ENCODE measurements at regions not wholly inside any gene's neighbourhood (a gene's known extent, or its start where the extent isn't known, plus 50 kb on each side); places are given as distances from the start of the nearest gene placed in this dataset.
"Not testable (repeated sequence)": the region's sequence is repeated elsewhere in the genome, so short reads cannot be mapped to it uniquely, and the experiment has no call there.

- H3K4me3 ChIP-seq (ENCODE audit: insufficient read depth, low read length, poor library complexity, severe bottlenecking), result no peak overlapping the region
- H3K9me2 ChIP-seq (replicated peaks; ENCODE audit: insufficient read depth, low read length), result no peaks in the 10 kb centered on the region
- H2AFZ ChIP-seq (ENCODE audit: low read depth, low read length, severe bottlenecking), result no peak overlapping the region
- H3K79me2 ChIP-seq (ENCODE audit: insufficient read depth, low read length), result no peaks in the 10 kb centered on the region
- H3K9me3 ChIP-seq (ENCODE audit: insufficient read depth, low read length), result no peaks in the 10 kb centered on the region
- H3K27ac ChIP-seq (ENCODE audit: low read depth, low read length), result no peak overlapping the region
- H3K36me3 ChIP-seq (ENCODE audit: low read length), result no peaks in the 10 kb centered on the region
- no peaks in the 10 kb centered on the region for H3K27me3 ChIP-seq (ENCODE audit: low read length)
- H3F3A ChIP-seq (ENCODE audit: insufficient read depth), result no peaks in the 10 kb centered on the region
- H4K20me1 ChIP-seq (ENCODE audit: low read depth, low read length), result no peaks in the 10 kb centered on the region
- H3K4me2 ChIP-seq (ENCODE audit: low read depth, low read length, poor library complexity, severe bottlenecking), result no peak overlapping the region
- no peak for TF ChIP-seq EZH2phosphoT487 (conservative IDR thresholded peaks at IDR 0.05; ENCODE audit: low read length)
- TF ChIP-seq, protein P1, sequence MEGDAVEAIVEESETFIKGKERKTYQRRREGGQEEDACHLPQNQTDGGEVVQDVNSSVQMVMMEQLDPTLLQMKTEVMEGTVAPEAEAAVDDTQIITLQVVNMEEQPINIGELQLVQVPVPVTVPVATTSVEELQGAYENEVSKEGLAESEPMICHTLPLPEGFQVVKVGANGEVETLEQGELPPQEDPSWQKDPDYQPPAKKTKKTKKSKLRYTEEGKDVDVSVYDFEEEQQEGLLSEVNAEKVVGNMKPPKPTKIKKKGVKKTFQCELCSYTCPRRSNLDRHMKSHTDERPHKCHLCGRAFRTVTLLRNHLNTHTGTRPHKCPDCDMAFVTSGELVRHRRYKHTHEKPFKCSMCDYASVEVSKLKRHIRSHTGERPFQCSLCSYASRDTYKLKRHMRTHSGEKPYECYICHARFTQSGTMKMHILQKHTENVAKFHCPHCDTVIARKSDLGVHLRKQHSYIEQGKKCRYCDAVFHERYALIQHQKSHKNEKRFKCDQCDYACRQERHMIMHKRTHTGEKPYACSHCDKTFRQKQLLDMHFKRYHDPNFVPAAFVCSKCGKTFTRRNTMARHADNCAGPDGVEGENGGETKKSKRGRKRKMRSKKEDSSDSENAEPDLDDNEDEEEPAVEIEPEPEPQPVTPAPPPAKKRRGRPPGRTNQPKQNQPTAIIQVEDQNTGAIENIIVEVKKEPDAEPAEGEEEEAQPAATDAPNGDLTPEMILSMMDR (IDR thresholded peaks at IDR 0.05; ENCODE audit: insufficient read depth, low read length, poor library complexity, severe bottlenecking), result no peak
- no peak overlapping the region for H3K9ac ChIP-seq (ENCODE audit: low read length)
Measured at GRCh38 chr3:96584066-96584465, 230.3 kb upstream of the EPHA6 start.

DNA sequence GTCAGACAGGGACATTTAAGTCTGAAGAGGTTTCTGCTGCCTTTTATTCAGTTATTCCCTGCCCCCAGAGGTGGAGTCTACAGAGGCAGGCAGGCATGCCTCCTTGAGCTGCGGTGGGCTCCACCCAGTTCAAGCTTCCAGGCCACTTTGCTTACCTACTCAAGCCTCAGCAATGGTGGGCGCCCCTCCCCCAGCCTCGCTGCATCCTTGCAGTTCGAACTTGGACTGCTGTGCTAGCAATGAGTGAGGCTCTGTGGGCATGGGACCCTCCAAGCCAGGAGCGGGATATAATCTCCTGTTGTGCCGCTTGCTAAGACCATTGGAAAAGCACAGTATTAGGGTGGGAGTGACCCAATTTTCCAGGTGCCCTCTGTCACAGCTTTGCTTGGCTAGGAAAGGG is 207.5 kb upstream of the EPHA6 start:
- H2AFZ ChIP-seq (ENCODE audit: low read depth, low read length, severe bottlenecking); H3K4me2 ChIP-seq (ENCODE audit: low read depth, low read length, poor library complexity, severe bottlenecking); H3K79me2 ChIP-seq (ENCODE audit: insufficient read depth, low read length); H3K9me3 ChIP-seq (ENCODE audit: insufficient read depth, low read length); H3K27ac ChIP-seq (ENCODE audit: low read depth, low read length); H3K9me2 ChIP-seq (replicated peaks; ENCODE audit: insufficient read depth, low read length); H3F3A ChIP-seq (ENCODE audit: insufficient read depth); H3K36me3 ChIP-seq (ENCODE audit: low read length); H3K27me3 ChIP-seq (ENCODE audit: low read length); H3K9ac ChIP-seq (ENCODE audit: low read length); H3K4me3 ChIP-seq (ENCODE audit: insufficient read depth, low read length, poor library complexity, severe bottlenecking); H4K20me1 ChIP-seq (ENCODE audit: low read depth, low read length): not testable (repeated sequence)

- Histone ChIP-seq H3K27me3 (ENCODE audit: low read length) (no peaks in the 10 kb centered on the region), H3K9me2 (replicated peaks; ENCODE audit: insufficient read depth, low read length) (no peaks in the 10 kb centered on the region), H3F3A (ENCODE audit: insufficient read depth) (no peaks in the 10 kb centered on the region), H4K20me1 (ENCODE audit: low read depth, low read length) (no peaks in the 10 kb centered on the region), H3K9ac (ENCODE audit: low read length) (no peak overlapping the region), H3K79me2 (ENCODE audit: insufficient read depth, low read length) (no peaks in the 10 kb centered on the region), H3K36me3 (ENCODE audit: low read length) (no peaks in the 10 kb centered on the region), H3K4me3 (ENCODE audit: insufficient read depth, low read length, poor library complexity, severe bottlenecking) (no peak overlapping the region), H3K9me3 (ENCODE audit: insufficient read depth, low read length) (no peaks in the 10 kb centered on the region), H2AFZ (ENCODE audit: low read depth, low read length, severe bottlenecking) (no peak overlapping the region), H3K27ac (ENCODE audit: low read depth, low read length) (no peak overlapping the region), H3K4me2 (ENCODE audit: low read depth, low read length, poor library complexity, severe bottlenecking) (no peak overlapping the region)
- TF ChIP-seq, protein P1 (IDR thresholded peaks at IDR 0.05; ENCODE audit: insufficient read depth, low read length, poor library complexity, severe bottlenecking), result no peak
- no peak for TF ChIP-seq EZH2phosphoT487 (conservative IDR thresholded peaks at IDR 0.05; ENCODE audit: low read length)
Measured at GRCh38 chr3:96619475-96619874, 194.9 kb upstream of the EPHA6 start.

DNA sequence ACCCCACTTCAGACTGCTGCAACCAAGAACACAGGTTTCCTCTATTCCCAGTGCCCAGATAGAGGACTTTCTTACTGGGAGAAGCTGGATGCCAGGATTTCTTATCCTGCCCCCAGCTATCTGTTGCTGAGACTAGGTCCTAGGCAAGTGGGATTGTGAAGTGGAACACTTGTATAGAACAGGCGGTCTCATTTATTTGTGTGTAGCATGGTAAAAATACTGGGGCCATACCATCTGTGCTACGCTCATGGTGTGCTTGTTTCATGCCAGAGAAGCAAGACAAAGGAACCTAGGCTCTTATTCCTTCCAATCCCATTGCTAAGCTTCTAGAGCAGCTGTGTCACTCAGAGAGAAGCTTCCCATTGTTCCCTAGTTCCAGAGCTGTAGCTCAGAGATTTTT is 191.5 kb upstream of the EPHA6 start:
- Histone ChIP-seq H4K20me1 (ENCODE audit: low read depth, low read length) (no peaks in the 10 kb centered on the region), H3K79me2 (ENCODE audit: insufficient read depth, low read length) (no peaks in the 10 kb centered on the region), H3F3A (ENCODE audit: insufficient read depth) (no peaks in the 10 kb centered on the region), H3K27me3 (ENCODE audit: low read length) (no peaks in the 10 kb centered on the region), H3K9me2 (replicated peaks; ENCODE audit: insufficient read depth, low read length) (no peaks in the 10 kb centered on the region), H2AFZ (ENCODE audit: low read depth, low read length, severe bottlenecking) (no peak overlapping the region), H3K36me3 (ENCODE audit: low read length) (no peaks in the 10 kb centered on the region), H3K4me2 (ENCODE audit: low read depth, low read length, poor library complexity, severe bottlenecking) (no peak overlapping the region), H3K27ac (ENCODE audit: low read depth, low read length) (no peak overlapping the region), H3K9ac (ENCODE audit: low read length) (no peak overlapping the region), H3K9me3 (ENCODE audit: insufficient read depth, low read length) (no peaks in the 10 kb centered on the region), H3K4me3 (ENCODE audit: insufficient read depth, low read length, poor library complexity, severe bottlenecking) (no peak overlapping the region)
- TF ChIP-seq, protein P1 (IDR thresholded peaks at IDR 0.05; ENCODE audit: insufficient read depth, low read length, poor library complexity, severe bottlenecking), result no peak
- no peak for TF ChIP-seq EZH2phosphoT487 (conservative IDR thresholded peaks at IDR 0.05; ENCODE audit: low read length)

Data from SU-DHL-6 (cell line).